ENCODE measurements at regions not wholly inside any gene's neighbourhood (a gene's known extent, or its start where the extent isn't known, plus 50 kb on each side); places are given as distances from the start of the nearest gene placed in this dataset.

DNA sequence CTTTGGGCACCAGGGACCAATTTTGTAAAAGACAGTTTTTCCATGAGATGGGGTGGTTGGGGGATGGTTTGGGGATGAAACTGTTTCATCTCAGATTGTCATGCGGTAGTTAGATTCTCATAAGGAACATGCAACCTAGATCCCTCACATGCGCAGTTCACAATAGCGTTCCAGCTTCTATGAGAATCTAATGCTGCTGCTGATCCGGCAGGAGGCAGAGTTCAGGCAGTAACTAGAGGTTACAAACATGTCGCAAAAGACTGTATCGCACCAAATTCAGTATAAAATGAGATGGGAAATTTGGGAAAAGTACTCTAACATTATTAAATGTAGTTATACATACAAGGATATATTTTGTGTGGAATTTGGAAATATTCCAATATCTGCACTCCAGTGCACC lies 213.2 kb upstream of the LRFN5 start:
- TF ChIP-seq, protein P1, sequence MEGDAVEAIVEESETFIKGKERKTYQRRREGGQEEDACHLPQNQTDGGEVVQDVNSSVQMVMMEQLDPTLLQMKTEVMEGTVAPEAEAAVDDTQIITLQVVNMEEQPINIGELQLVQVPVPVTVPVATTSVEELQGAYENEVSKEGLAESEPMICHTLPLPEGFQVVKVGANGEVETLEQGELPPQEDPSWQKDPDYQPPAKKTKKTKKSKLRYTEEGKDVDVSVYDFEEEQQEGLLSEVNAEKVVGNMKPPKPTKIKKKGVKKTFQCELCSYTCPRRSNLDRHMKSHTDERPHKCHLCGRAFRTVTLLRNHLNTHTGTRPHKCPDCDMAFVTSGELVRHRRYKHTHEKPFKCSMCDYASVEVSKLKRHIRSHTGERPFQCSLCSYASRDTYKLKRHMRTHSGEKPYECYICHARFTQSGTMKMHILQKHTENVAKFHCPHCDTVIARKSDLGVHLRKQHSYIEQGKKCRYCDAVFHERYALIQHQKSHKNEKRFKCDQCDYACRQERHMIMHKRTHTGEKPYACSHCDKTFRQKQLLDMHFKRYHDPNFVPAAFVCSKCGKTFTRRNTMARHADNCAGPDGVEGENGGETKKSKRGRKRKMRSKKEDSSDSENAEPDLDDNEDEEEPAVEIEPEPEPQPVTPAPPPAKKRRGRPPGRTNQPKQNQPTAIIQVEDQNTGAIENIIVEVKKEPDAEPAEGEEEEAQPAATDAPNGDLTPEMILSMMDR (IDR thresholded peaks at IDR 0.05) = no peak
- TF ChIP-seq POLR2A (IDR thresholded peaks at IDR 0.05) = no peak
